ENCODE measurements at regions not wholly inside any gene's neighbourhood (a gene's known extent, or its start where the extent isn't known, plus 50 kb on each side); places are given as distances from the start of the nearest gene placed in this dataset.

DNA sequence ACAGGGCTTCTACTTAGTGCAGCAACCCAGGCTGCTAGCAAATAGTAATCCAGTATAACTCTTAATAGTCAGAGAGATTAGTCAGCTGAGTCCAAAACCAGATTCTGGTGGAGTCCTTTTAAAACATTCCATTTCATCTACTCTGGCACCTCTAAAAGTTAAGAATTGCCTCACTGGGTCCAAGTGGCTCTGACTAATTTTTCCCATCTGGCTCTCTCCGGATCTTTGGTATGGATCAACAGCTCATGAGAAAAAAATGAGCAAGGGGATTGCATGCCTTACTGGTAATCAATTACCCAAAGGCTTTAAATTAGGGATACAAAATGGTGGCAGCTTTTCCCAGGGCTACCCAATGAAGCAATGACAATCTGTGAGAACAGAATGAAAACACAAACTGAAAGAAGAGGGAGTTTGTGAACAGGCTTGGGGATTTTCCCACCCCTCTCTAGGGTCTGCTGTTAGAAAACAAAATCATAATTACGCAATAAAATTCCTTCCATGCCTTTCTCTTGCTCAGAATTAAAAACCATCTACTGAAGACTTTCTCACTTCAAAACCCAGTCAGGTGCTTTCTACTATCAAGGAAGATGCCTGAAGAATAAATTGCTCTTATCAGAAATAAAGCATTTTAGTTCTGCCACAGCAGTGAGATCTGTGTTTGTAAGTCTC, 84.6 kb upstream of the PMFBP1 start:
- no peaks in the 10 kb centered on the region for H3K9me3 ChIP-seq
- H3K36me3 ChIP-seq (ENCODE audit: low read depth), result no peaks in the 10 kb centered on the region
- TF ChIP-seq, protein P1, sequence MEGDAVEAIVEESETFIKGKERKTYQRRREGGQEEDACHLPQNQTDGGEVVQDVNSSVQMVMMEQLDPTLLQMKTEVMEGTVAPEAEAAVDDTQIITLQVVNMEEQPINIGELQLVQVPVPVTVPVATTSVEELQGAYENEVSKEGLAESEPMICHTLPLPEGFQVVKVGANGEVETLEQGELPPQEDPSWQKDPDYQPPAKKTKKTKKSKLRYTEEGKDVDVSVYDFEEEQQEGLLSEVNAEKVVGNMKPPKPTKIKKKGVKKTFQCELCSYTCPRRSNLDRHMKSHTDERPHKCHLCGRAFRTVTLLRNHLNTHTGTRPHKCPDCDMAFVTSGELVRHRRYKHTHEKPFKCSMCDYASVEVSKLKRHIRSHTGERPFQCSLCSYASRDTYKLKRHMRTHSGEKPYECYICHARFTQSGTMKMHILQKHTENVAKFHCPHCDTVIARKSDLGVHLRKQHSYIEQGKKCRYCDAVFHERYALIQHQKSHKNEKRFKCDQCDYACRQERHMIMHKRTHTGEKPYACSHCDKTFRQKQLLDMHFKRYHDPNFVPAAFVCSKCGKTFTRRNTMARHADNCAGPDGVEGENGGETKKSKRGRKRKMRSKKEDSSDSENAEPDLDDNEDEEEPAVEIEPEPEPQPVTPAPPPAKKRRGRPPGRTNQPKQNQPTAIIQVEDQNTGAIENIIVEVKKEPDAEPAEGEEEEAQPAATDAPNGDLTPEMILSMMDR (IDR thresholded peaks at IDR 0.05), result no peak
- H3K4me3 ChIP-seq, result no peak overlapping the region
- intact Hi-C loops (cut with DNase I, micrococcal nuclease), result no loop called here
- no peaks in the 10 kb centered on the region for H3K4me1 ChIP-seq (ENCODE audit: low read depth)
- no peak for ATAC-seq
- DNase-seq, result no peak

DNA sequence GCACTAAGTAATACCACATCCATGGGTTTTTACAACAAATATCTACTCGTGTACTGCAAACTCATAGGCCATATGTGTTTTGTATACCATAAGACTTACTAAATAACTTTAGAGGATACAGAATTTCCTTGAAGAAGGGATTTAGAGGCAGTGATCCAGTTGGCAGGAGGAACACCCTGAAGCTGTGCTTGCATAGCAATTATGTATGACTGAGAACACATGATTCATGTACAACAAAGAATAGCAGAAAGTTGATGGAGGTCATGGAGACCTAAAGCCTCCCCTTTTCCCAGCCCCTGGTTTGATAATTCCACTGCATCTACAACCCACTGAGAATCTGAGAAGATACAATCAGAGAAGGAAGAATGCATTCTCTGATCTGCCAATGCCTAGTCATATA, 83.8 kb upstream of the PMFBP1 start:
- TF ChIP-seq, protein P1 (IDR thresholded peaks at IDR 0.05), result no peak
- no peaks in the 10 kb centered on the region for H3K9me3 ChIP-seq
- H3K4me1 ChIP-seq (ENCODE audit: low read depth), result no peaks in the 10 kb centered on the region
- no peak for ATAC-seq
- intact Hi-C loops (cut with DNase I, micrococcal nuclease), result no loop called here
- no peak overlapping the region for H3K4me3 ChIP-seq
- no peak for DNase-seq
- H3K36me3 ChIP-seq (ENCODE audit: low read depth), result no peaks in the 10 kb centered on the region

DNA sequence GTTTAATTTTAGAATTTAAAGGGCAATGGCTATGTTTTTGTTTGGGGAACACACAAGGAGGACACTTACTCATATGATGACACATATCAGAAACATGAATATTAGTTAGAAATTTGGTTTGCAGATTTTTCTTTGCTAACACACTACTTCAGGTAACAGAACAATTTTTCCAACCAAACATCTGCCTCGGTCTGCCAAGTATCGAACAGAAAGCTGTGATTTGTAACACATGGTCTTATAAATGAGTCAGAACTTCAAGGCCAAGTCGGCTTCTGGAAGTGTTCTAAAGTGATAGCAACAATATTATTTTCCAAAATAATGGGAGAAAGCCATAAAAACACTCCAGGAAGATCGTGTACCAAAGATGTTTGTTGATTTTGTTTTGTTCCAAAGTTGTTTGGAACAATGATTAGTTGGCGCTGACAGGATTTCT, 75.9 kb upstream of the PMFBP1 start:
- TF ChIP-seq, protein P1 (IDR thresholded peaks at IDR 0.05), result no peak
- Histone ChIP-seq H3K4me3 (no peak overlapping the region), H3K4me1 (ENCODE audit: low read depth) (no peaks in the 10 kb centered on the region), H3K36me3 (ENCODE audit: low read depth) (no peaks in the 10 kb centered on the region), H3K9me3 (no peaks in the 10 kb centered on the region)
- ATAC-seq (no peak), DNase-seq (no peak)
- intact Hi-C loops (cut with DNase I, micrococcal nuclease), result no loop called here

DNA sequence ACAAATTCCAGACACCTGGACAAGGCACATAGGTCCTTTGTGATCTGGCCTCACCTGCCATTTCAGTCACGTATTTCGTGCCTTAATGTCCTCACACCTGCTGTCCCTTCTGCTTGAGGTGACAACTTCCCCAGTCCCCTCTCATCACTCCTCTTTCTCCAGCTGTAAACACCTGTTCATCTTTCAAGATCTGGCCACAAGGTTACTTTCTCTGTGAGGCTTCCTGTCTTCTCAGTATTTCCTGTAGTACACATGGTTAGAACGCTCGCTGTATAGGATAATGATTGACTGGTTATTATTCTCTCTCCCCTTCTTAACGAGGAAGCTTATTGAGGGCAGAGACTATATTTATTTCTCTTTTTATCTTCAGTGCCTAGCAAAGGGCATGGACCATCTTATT, 74.5 kb upstream of the PMFBP1 start:
- Histone ChIP-seq H3K9me3 (no peaks in the 10 kb centered on the region), H3K4me1 (ENCODE audit: low read depth) (no peaks in the 10 kb centered on the region), H3K36me3 (ENCODE audit: low read depth) (no peaks in the 10 kb centered on the region), H3K4me3 (no peak overlapping the region)
- TF ChIP-seq, protein P1 (IDR thresholded peaks at IDR 0.05), result no peak
- ATAC-seq, result peak; percentile 17
- intact Hi-C loops (cut with DNase I, micrococcal nuclease), result no loop called here
- no peak for DNase-seq

DNA sequence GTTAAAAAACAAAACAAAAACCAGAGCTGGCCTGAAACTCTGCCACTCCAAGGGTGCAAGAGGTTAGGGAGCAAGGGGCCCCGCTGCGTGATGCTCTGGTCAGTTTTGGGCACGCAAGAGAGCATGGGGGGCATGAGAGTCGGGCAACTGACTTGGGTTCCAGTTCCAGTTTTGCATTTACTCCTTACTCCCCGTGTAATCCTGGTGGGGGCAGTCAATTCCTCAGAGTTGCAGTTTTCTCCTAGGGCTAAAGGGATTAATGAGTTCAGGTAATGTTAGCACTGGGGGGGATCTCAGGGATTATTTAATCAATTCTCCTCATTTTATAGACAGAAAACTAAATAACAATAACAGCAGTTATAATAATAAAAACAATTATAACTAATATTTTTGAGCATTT, 72.9 kb upstream of the PMFBP1 start:
- no peaks in the 10 kb centered on the region for H3K36me3 ChIP-seq (ENCODE audit: low read depth)
- DNase-seq, result no peak
- ATAC-seq, result no peak
- no peaks in the 10 kb centered on the region for H3K9me3 ChIP-seq
- H3K4me1 ChIP-seq (ENCODE audit: low read depth), result no peaks in the 10 kb centered on the region
- H3K4me3 ChIP-seq, result no peak overlapping the region
- intact Hi-C loops (cut with DNase I, micrococcal nuclease), result loop anchor here in 1 of 2 donors (5.0 kb wide), 1 partner anchor 222 kb away; no protein-coding TSS in a partner anchor
- TF ChIP-seq, protein P1 (IDR thresholded peaks at IDR 0.05), result no peak
